HL-60 (cell line): ENCODE measurements at regions not wholly inside any gene's neighbourhood (a gene's known extent, or its start where the extent isn't known, plus 50 kb on each side); places are given as distances from the start of the nearest gene placed in this dataset.

Experiments used
- DNase-seq, 2 experiments: peaks; one replicate each; pipeline ENCODE4 v3.0.0-alpha.2; 2010 to 2020; ENCODE audit warnings: low read depth in 1 of 2, low spot score in 1 of 2
- H3K27ac ChIP-seq: fragments of 250-450 bp; sonication (Bioruptor Pico); replicated peaks from 2 replicates; pipeline ENCODE4 v1.5.1; 2020; ENCODE audit warnings: mild to moderate bottlenecking, moderate library complexity
- H3K27me3 ChIP-seq: fragments of 250-450 bp; sonication (Bioruptor Pico); 2 replicates; pipeline ENCODE4 v1.5.1; 2021; ENCODE audit warnings: mild to moderate bottlenecking, moderate library complexity; ENCODE audit not compliant: insufficient read depth, poor library complexity, severe bottlenecking
- H3K4me3 ChIP-seq: replicated peaks from 2 replicates; pipeline ENCODE4 v1.5.1; 2011; ENCODE audit warnings: mild to moderate bottlenecking, control low read depth, low read length; ENCODE audit not compliant: insufficient read depth
- GABPA ChIP-seq: IDR thresholded peaks from 2 replicates; pipeline ENCODE4 v1.6.1; 2012; ENCODE audit warnings: low read depth
- POLR2AphosphoS5 ChIP-seq: IDR thresholded peaks from 2 replicates; pipeline ENCODE4 v1.6.1; 2012; ENCODE audit warnings: low read depth
- SPI1 ChIP-seq: IDR thresholded peaks from 2 replicates; pipeline ENCODE4 v1.6.1; 2012; ENCODE audit warnings: low read depth, mild to moderate bottlenecking, borderline replicate concordance
- TF ChIP-seq, protein P1 (sequence below): IDR thresholded peaks from 2 replicates; pipeline ENCODE4 v1.6.1; 2012; ENCODE audit warnings: low read depth; ENCODE audit not compliant: insufficient replicate concordance
- TF ChIP-seq, protein P2 (sequence below): IDR thresholded peaks from one replicate; pipeline ENCODE4 v1.5.1; 2011; ENCODE audit warnings: low read length, control low read depth, inconsistent platforms; ENCODE audit not compliant: insufficient read depth

DNA sequence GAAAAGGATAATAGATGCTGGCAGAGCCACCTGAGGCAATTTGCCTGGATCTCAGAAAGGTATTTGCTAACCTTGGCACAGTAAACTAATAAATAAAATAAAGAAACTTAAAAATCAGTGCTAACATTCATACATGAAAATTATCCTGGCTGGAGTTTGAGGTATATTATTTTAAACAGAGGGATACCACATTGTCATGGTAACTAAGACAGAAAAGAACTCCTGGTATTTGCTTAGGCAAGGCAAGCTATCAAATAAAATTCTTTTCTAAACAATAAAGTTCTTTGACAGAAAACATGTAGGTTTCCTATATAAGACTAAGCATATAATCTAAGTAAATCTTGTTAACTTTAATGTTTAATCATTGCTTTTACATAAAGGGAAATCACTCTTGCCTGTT lies 218.8 kb downstream of the MAGEB17 start:
- Histone ChIP-seq H3K27ac (no peak overlapping the region), H3K4me3 (no peak overlapping the region), H3K27me3 (peaks cover 3% of the 10 kb centered on the region)
- TF ChIP-seq SPI1 (no peak), GABPA (no peak), POLR2AphosphoS5 (no peak)
- TF ChIP-seq, protein P1, sequence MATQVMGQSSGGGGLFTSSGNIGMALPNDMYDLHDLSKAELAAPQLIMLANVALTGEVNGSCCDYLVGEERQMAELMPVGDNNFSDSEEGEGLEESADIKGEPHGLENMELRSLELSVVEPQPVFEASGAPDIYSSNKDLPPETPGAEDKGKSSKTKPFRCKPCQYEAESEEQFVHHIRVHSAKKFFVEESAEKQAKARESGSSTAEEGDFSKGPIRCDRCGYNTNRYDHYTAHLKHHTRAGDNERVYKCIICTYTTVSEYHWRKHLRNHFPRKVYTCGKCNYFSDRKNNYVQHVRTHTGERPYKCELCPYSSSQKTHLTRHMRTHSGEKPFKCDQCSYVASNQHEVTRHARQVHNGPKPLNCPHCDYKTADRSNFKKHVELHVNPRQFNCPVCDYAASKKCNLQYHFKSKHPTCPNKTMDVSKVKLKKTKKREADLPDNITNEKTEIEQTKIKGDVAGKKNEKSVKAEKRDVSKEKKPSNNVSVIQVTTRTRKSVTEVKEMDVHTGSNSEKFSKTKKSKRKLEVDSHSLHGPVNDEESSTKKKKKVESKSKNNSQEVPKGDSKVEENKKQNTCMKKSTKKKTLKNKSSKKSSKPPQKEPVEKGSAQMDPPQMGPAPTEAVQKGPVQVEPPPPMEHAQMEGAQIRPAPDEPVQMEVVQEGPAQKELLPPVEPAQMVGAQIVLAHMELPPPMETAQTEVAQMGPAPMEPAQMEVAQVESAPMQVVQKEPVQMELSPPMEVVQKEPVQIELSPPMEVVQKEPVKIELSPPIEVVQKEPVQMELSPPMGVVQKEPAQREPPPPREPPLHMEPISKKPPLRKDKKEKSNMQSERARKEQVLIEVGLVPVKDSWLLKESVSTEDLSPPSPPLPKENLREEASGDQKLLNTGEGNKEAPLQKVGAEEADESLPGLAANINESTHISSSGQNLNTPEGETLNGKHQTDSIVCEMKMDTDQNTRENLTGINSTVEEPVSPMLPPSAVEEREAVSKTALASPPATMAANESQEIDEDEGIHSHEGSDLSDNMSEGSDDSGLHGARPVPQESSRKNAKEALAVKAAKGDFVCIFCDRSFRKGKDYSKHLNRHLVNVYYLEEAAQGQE = no peak
- TF ChIP-seq, protein P2, sequence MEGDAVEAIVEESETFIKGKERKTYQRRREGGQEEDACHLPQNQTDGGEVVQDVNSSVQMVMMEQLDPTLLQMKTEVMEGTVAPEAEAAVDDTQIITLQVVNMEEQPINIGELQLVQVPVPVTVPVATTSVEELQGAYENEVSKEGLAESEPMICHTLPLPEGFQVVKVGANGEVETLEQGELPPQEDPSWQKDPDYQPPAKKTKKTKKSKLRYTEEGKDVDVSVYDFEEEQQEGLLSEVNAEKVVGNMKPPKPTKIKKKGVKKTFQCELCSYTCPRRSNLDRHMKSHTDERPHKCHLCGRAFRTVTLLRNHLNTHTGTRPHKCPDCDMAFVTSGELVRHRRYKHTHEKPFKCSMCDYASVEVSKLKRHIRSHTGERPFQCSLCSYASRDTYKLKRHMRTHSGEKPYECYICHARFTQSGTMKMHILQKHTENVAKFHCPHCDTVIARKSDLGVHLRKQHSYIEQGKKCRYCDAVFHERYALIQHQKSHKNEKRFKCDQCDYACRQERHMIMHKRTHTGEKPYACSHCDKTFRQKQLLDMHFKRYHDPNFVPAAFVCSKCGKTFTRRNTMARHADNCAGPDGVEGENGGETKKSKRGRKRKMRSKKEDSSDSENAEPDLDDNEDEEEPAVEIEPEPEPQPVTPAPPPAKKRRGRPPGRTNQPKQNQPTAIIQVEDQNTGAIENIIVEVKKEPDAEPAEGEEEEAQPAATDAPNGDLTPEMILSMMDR = no peak
- DNase-seq = no peak

DNA sequence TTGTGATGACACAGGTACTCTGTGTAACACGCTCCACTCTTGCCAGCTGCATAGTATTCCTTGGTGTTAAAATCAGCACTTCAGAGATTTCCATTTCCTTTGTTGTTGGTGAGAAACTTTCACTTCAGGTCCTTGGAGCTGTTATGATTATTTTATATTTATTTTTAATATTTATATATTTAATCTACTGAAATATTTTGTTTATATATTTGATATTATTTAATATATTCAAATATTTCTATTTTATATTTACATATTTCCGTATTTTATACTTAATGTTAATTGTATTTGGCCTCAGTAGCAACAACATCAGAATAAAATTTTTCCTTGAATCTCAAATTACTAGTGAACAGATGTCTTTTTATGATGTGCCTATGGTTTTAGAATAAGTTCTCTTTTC lies 225.3 kb downstream of the MAGEB17 start:
- no peak overlapping the region for H3K4me3 ChIP-seq
- DNase-seq = no peak
- TF ChIP-seq, protein P1 = no peak
- TF ChIP-seq, protein P2 = no peak
- TF ChIP-seq SPI1 (no peak), POLR2AphosphoS5 (no peak), GABPA (no peak)
- H3K27me3 ChIP-seq = no peaks in the 10 kb centered on the region
- no peak overlapping the region for H3K27ac ChIP-seq

DNA sequence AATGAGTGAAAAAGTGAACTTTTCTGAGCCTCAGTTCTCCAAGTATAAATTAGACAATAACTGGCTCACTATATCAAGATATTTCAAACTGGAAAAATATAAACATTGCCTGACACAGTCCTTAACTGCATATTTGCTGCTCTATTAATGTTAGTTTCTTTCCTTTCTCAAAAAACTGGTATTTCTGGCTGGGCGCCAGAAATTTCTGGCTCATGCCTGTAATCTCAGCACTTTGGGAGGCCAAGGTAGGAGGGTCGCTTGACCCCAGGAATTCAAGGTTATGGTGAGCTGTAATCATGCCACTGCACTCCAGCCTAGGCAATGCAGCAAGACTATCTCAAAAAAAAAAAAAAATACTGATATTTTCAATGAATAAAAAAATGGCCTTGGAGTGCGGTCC lies 227.0 kb downstream of the MAGEB17 start:
- no peaks in the 10 kb centered on the region for H3K27me3 ChIP-seq
- H3K27ac ChIP-seq = no peak overlapping the region
- TF ChIP-seq POLR2AphosphoS5 (no peak), SPI1 (no peak), GABPA (no peak)
- TF ChIP-seq, protein P2 = no peak
- TF ChIP-seq, protein P1 = no peak
- no peak for DNase-seq
- H3K4me3 ChIP-seq = no peak overlapping the region
